ENCODE measurements at regions not wholly inside any gene's neighbourhood (a gene's known extent, or its start where the extent isn't known, plus 50 kb on each side); places are given as distances from the start of the nearest gene placed in this dataset.

- H3K4me1 Mint-ChIP-seq (ENCODE audit: unreplicated experiment) = no peaks in the 10 kb centered on the region
These were observed 61.1 kb upstream of the TNP1 start for GRCh38 chr2:216920937-216921456.

DNA sequence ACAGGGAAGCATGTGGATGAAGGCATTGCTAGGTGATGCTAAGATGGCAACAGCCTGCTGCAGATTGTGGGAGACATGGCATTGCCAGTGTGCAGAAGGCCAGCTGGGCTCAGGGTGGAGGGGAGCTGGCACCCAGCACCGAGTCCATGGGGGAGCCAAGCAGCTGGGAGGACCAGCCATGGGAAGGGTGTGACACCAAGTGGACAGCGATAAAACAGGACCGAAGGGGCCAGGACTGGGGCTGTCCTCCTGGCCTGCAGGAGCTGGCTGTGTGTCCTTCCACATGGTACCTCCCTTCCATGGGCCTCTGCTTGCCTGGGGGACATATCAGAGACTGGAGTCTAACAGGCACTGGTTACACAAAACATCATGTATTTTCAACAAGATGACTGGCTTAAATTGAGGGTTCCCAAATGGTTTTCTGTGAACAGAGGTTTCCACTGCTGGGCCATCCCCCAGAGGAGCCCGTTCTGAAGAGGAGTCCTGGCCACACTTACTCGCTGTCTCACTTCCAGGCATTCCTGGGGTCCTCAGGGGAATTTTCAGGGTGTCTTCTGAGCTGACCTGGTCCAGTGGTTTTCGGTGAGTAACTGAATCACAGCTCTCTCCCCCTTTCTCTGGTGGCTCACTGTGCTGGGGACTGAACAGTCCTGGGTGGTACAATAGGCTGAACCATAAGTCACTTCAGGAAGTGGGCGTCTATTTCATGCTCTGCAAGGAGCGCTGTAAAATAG is 60.4 kb upstream of the TNP1 start:
- H3K4me3 Mint-ChIP-seq (ENCODE audit: unreplicated experiment) = no peak overlapping the region
- H3K36me3 Mint-ChIP-seq (ENCODE audit: low read depth, unreplicated experiment) = no peaks in the 10 kb centered on the region
- TF ChIP-seq, protein P1, sequence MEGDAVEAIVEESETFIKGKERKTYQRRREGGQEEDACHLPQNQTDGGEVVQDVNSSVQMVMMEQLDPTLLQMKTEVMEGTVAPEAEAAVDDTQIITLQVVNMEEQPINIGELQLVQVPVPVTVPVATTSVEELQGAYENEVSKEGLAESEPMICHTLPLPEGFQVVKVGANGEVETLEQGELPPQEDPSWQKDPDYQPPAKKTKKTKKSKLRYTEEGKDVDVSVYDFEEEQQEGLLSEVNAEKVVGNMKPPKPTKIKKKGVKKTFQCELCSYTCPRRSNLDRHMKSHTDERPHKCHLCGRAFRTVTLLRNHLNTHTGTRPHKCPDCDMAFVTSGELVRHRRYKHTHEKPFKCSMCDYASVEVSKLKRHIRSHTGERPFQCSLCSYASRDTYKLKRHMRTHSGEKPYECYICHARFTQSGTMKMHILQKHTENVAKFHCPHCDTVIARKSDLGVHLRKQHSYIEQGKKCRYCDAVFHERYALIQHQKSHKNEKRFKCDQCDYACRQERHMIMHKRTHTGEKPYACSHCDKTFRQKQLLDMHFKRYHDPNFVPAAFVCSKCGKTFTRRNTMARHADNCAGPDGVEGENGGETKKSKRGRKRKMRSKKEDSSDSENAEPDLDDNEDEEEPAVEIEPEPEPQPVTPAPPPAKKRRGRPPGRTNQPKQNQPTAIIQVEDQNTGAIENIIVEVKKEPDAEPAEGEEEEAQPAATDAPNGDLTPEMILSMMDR (IDR thresholded peaks at IDR 0.05; ENCODE audit: unreplicated experiment) = no peak
- no peak for DNase-seq (ENCODE audit: low spot score)
- no peaks in the 10 kb centered on the region for H3K4me1 Mint-ChIP-seq (ENCODE audit: unreplicated experiment)
- H3K9me3 Mint-ChIP-seq (ENCODE audit: unreplicated experiment) = no peaks in the 10 kb centered on the region
- no peak overlapping the region for H3K27ac Mint-ChIP-seq (ENCODE audit: unreplicated experiment)
- peaks cover 4% of the 10 kb centered on the region for H3K27me3 Mint-ChIP-seq (ENCODE audit: unreplicated experiment)

More at GRCh38 chr2:216920937-216921456, 61.1 kb upstream of the TNP1 start:
- Mint-ChIP-seq H3K27ac (ENCODE audit: unreplicated experiment) (no peak overlapping the region), H3K27me3 (ENCODE audit: unreplicated experiment) (peaks cover 4% of the 10 kb centered on the region), H3K36me3 (ENCODE audit: low read depth, unreplicated experiment) (no peaks in the 10 kb centered on the region), H3K4me3 (ENCODE audit: unreplicated experiment) (no peak overlapping the region), H3K9me3 (ENCODE audit: unreplicated experiment) (no peaks in the 10 kb centered on the region)
- TF ChIP-seq, protein P1 (IDR thresholded peaks at IDR 0.05; ENCODE audit: unreplicated experiment) = no peak
- no peak for DNase-seq (ENCODE audit: low spot score)

- Mint-ChIP-seq H3K36me3 (ENCODE audit: low read depth, unreplicated experiment) (no peaks in the 10 kb centered on the region), H3K27me3 (ENCODE audit: unreplicated experiment) (peaks cover 4% of the 10 kb centered on the region), H3K9me3 (ENCODE audit: unreplicated experiment) (no peaks in the 10 kb centered on the region), H3K4me3 (ENCODE audit: unreplicated experiment) (no peak overlapping the region), H3K4me1 (ENCODE audit: unreplicated experiment) (no peaks in the 10 kb centered on the region), H3K27ac (ENCODE audit: unreplicated experiment) (no peak overlapping the region)
- no peak for DNase-seq (ENCODE audit: low spot score)
- TF ChIP-seq, protein P1 (IDR thresholded peaks at IDR 0.05; ENCODE audit: unreplicated experiment) = no peak
These were observed 58.3 kb upstream of the TNP1 start for GRCh38 chr2:216918088-216918680.

- no peaks in the 10 kb centered on the region for H3K4me1 Mint-ChIP-seq (ENCODE audit: unreplicated experiment)
- TF ChIP-seq, protein P1 (IDR thresholded peaks at IDR 0.05; ENCODE audit: unreplicated experiment) = no peak
- no peak for DNase-seq (ENCODE audit: low spot score)
These were observed 57.2 kb upstream of the TNP1 start for GRCh38 chr2:216916956-216917650.

More at GRCh38 chr2:216916956-216917650, 57.2 kb upstream of the TNP1 start:
- Mint-ChIP-seq H3K9me3 (ENCODE audit: unreplicated experiment) (no peaks in the 10 kb centered on the region), H3K27ac (ENCODE audit: unreplicated experiment) (no peak overlapping the region), H3K27me3 (ENCODE audit: unreplicated experiment) (peaks cover 4% of the 10 kb centered on the region), H3K36me3 (ENCODE audit: low read depth, unreplicated experiment) (no peaks in the 10 kb centered on the region), H3K4me3 (ENCODE audit: unreplicated experiment) (no peak overlapping the region)
